ENCODE measurements at regions not wholly inside any gene's neighbourhood (a gene's known extent, or its start where the extent isn't known, plus 50 kb on each side); places are given as distances from the start of the nearest gene placed in this dataset.

DNA sequence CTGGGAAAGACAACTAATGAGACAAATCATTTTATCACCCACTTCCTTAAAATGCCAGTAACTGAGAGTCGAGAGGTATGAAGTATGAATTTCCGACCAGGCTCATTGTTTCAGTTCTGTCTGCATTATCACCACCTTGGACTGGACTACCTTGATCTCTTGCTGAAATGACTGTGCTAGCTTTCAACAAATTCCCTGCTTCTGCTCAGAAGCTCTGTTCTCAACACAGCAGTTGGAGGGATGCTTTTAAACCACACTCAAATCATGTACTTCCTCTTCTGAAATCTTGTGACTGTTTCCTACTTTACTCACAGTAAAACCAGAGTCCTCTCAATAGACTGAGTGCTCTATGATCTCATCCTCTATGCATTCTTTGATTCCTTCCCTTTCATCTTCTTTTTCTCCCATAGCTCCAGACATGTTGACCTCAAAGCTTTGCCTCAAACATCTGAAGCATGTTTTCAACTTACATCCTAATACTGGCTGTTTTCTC lies 195.8 kb downstream of the KCNJ2 start:
- WGBS, result 13% methylated on average over 2 of the region's 2 CpGs
- intact Hi-C loops (cut with DNase I), result no loop called here
- Histone ChIP-seq H3K4me3 (no peak overlapping the region), H3K36me3 (no peaks in the 10 kb centered on the region), H3K9me3 (no peaks in the 10 kb centered on the region), H3K4me1 (no peaks in the 10 kb centered on the region), H3K27ac (replicated peaks in 1 of 4) (no peak overlapping the region), H3K27me3 (no peaks in the 10 kb centered on the region)
- TF ChIP-seq, protein P1, sequence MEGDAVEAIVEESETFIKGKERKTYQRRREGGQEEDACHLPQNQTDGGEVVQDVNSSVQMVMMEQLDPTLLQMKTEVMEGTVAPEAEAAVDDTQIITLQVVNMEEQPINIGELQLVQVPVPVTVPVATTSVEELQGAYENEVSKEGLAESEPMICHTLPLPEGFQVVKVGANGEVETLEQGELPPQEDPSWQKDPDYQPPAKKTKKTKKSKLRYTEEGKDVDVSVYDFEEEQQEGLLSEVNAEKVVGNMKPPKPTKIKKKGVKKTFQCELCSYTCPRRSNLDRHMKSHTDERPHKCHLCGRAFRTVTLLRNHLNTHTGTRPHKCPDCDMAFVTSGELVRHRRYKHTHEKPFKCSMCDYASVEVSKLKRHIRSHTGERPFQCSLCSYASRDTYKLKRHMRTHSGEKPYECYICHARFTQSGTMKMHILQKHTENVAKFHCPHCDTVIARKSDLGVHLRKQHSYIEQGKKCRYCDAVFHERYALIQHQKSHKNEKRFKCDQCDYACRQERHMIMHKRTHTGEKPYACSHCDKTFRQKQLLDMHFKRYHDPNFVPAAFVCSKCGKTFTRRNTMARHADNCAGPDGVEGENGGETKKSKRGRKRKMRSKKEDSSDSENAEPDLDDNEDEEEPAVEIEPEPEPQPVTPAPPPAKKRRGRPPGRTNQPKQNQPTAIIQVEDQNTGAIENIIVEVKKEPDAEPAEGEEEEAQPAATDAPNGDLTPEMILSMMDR (IDR thresholded peaks at IDR 0.05), result no peak
- TF ChIP-seq EP300 (IDR thresholded peaks at IDR 0.05), result no peak
- no peak for TF ChIP-seq POLR2A (IDR thresholded peaks at IDR 0.05; ENCODE audit: low read depth)
- TF ChIP-seq POLR2AphosphoS5 (IDR thresholded peaks at IDR 0.05), result no peak
- no peak for DNase-seq (ENCODE audit: extremely low spot score)

DNA sequence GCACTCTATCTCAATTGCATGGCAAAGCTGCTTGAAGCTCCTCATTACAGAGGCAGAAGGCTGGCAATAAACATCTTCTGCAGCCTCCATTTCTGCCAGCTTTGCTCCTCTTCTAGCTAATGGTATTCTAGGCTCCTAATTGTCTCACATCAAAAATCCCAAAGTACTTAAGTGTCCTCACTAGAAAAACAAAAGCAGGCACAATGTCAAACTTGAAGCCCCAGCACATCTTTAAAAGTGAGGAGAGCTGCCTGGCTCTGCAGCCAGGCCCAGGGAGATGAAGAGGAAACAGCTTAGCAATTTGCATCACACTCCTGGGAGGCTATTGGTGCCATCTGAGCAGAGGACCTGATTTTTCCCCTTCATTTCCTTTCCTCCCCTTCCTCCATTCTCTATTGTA lies 197.1 kb downstream of the KCNJ2 start:
- no peak overlapping the region for H3K27ac ChIP-seq (replicated peaks in 1 of 4)
- DNase-seq (ENCODE audit: extremely low spot score), result no peak
- no peak for TF ChIP-seq EP300 (IDR thresholded peaks at IDR 0.05)
- TF ChIP-seq, protein P1 (IDR thresholded peaks at IDR 0.05), result no peak
- TF ChIP-seq POLR2A (IDR thresholded peaks at IDR 0.05; ENCODE audit: low read depth), result no peak
- no peak for TF ChIP-seq POLR2AphosphoS5 (IDR thresholded peaks at IDR 0.05)

DNA sequence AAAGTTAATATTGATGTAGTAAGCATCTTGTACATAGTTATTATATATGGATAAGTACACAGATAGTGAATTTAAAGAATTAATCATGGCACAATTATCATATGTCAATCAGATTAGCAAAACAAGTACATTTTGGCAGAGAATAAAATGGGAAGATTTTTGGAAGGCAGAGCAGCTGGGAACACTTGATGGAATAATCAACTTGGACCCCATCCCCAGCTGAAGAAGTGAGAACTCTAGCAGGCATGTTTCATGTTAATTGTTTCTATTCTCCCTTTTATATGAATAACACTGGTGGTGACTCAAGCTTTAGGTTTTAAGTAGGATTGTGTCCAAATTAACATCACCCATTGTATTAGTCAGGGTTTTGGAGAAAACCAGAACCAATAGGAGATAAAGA lies 198.7 kb downstream of the KCNJ2 start:
- H3K4me1 ChIP-seq, result no peaks in the 10 kb centered on the region
- no peak overlapping the region for H3K4me3 ChIP-seq
- H3K36me3 ChIP-seq, result no peaks in the 10 kb centered on the region
- H3K9me3 ChIP-seq, result no peaks in the 10 kb centered on the region
- H3K27ac ChIP-seq (replicated peaks in 1 of 4), result no peak overlapping the region
- no peak for TF ChIP-seq POLR2AphosphoS5 (IDR thresholded peaks at IDR 0.05)
- TF ChIP-seq, protein P1 (IDR thresholded peaks at IDR 0.05), result no peak
- TF ChIP-seq POLR2A (IDR thresholded peaks at IDR 0.05; ENCODE audit: low read depth), result no peak
- TF ChIP-seq EP300 (IDR thresholded peaks at IDR 0.05), result no peak
- no peak for DNase-seq (ENCODE audit: extremely low spot score)
- H3K27me3 ChIP-seq, result no peaks in the 10 kb centered on the region
- intact Hi-C loops (cut with DNase I), result no loop called here

More for the DNA sequence above, 197.1 kb downstream of the KCNJ2 start:
- Histone ChIP-seq H3K4me3 (no peak overlapping the region), H3K36me3 (no peaks in the 10 kb centered on the region), H3K4me1 (no peaks in the 10 kb centered on the region), H3K27me3 (no peaks in the 10 kb centered on the region), H3K9me3 (no peaks in the 10 kb centered on the region)
- intact Hi-C loops (cut with DNase I), result no loop called here

DNA sequence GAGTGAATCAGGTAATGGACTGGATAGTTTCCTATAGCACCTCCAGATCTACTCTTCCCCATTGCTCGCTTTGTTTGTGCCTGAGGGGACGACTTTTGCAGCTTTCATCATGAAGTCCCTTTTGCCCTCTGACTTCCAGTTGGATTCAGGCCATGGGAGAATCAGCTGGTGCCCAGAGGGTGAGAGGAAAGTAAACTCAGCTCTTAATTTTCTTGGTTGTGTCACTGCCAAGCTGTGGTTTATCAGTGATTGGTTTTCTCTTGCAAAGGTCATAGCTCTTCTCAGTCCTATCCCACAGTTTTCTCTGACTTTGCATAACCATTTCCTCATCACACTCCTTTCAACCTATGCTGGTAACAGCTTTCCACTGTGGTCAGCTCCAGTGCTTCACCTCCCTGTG lies 200.1 kb downstream of the KCNJ2 start:
- DNase-seq (ENCODE audit: extremely low spot score), result no peak
- intact Hi-C loops (cut with DNase I), result no loop called here
- WGBS, result 85% methylated on average over 2 of the region's 2 CpGs
- H3K4me3 ChIP-seq, result no peak overlapping the region
- TF ChIP-seq, protein P1 (IDR thresholded peaks at IDR 0.05), result no peak
- TF ChIP-seq EP300 (IDR thresholded peaks at IDR 0.05) (no peak), POLR2AphosphoS5 (IDR thresholded peaks at IDR 0.05) (no peak), POLR2A (IDR thresholded peaks at IDR 0.05; ENCODE audit: low read depth) (no peak)
- no peaks in the 10 kb centered on the region for H3K9me3 ChIP-seq
- H3K27me3 ChIP-seq, result no peaks in the 10 kb centered on the region
- no peaks in the 10 kb centered on the region for H3K36me3 ChIP-seq
- no peak overlapping the region for H3K27ac ChIP-seq (replicated peaks in 1 of 4)
- no peaks in the 10 kb centered on the region for H3K4me1 ChIP-seq

DNA sequence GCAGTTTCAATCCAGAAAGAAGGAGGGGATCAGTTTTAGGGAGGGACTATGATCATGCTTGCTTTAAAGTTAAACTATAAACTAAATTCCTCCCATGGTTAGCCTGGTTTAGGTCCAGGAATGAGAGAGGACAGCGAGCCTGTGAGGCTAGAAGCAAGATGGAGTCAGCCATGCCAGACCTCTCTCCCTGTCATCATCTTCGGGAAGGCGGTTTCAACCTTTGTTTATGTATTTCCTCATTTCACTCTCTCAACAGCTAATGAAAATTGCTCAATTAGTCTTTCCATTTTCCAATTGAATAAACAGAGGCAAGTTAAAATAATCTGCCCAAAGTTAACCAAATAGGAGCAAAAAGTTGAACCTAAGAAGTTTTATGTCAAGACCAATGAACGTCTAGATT lies 201.5 kb downstream of the KCNJ2 start:
- WGBS, result 78% methylated on average over 4 of the region's 4 CpGs
- Histone ChIP-seq H3K4me3 (no peak overlapping the region), H3K9me3 (no peaks in the 10 kb centered on the region), H3K27ac (replicated peaks in 1 of 4) (no peak overlapping the region), H3K36me3 (no peaks in the 10 kb centered on the region), H3K27me3 (no peaks in the 10 kb centered on the region), H3K4me1 (no peaks in the 10 kb centered on the region)
- DNase-seq (ENCODE audit: extremely low spot score), result no peak
- TF ChIP-seq POLR2AphosphoS5 (IDR thresholded peaks at IDR 0.05) (no peak), POLR2A (IDR thresholded peaks at IDR 0.05; ENCODE audit: low read depth) (no peak), EP300 (IDR thresholded peaks at IDR 0.05) (no peak)
- TF ChIP-seq, protein P1 (IDR thresholded peaks at IDR 0.05), result no peak
- intact Hi-C loops (cut with DNase I), result no loop called here
